Prostate gland (tissue), 2 donors: ENCODE measurements at regions not wholly inside any gene's neighbourhood (a gene's known extent, or its start where the extent isn't known, plus 50 kb on each side); places are given as distances from the start of the nearest gene placed in this dataset.

Source experiments
- DNase-seq: peaks from one replicate; pipeline ENCODE4 v3.0.0-alpha.2; 2019; ENCODE audit warnings: low spot score
- H3K27ac ChIP-seq, 2 donors: fragments of 200-600 bp; sonication (generic); 2 replicates each; pipeline ENCODE4 v1.5.1; 2017 to 2019
- H3K27me3 ChIP-seq: fragments of 200-600 bp; sonication (generic); replicated peaks from 2 replicates; pipeline ENCODE4 v1.5.1; 2019; ENCODE audit not compliant: insufficient read depth
- H3K36me3 ChIP-seq, 2 donors: fragments of 200-600 bp; sonication (generic); 1 replicate in 1 of 2; 2 replicates in 1 of 2; pipeline versions ENCODE4 v1.5.1 to v1.8.1; 2017 to 2019
- H3K4me1 ChIP-seq: fragments of 200-600 bp; sonication (generic); replicated peaks from 2 replicates; pipeline ENCODE4 v1.5.1; 2019
- H3K4me3 ChIP-seq, 2 donors: fragments of 200-600 bp; sonication (generic); 2 replicates each; pipeline ENCODE4 v1.5.1; 2017 to 2019
- H3K9me3 ChIP-seq: fragments of 200-600 bp; sonication (generic); 2 replicates; pipeline ENCODE4 v1.5.1; 2017
- POLR2A ChIP-seq: fragments of 450-650 bp; IDR thresholded peaks from one replicate; pipeline ENCODE4 v1.6.1; 2016; ENCODE audit warnings: antibody characterized with exemption, mild to moderate bottlenecking
- POLR2AphosphoS5 ChIP-seq: sonication (generic); formaldehyde crosslinking; IDR thresholded peaks from one replicate; pipeline ENCODE4 v1.6.1; 2017; ENCODE audit warnings: antibody characterized with exemption
- WGBS: methylation state at CpG from one replicate; pipeline ENCODE4 v1.1.5; 2018; 5-methylcytosine and 5-hydroxymethylcytosine counted together
- intact Hi-C: fragments of 100-400 bp; cut with DNase I; formaldehyde crosslinking; loops from one replicate; pipeline ENCODE4 v1.14.2; 2022
- TF ChIP-seq, protein P1 (sequence below), 4 experiments: fragments of 200-600 bp in 2 of 4; fragments of 450-650 bp in 2 of 4; sonication (generic) in 2 of 4; IDR thresholded peaks; 1 replicate in 3 of 4; 2 replicates in 1 of 4; pipeline ENCODE4 v1.5.1; 2016 to 2019; ENCODE audit warnings: antibody characterized with exemption in 4 of 4, mild to moderate bottlenecking in 2 of 4, moderate library complexity in 2 of 4

DNA sequence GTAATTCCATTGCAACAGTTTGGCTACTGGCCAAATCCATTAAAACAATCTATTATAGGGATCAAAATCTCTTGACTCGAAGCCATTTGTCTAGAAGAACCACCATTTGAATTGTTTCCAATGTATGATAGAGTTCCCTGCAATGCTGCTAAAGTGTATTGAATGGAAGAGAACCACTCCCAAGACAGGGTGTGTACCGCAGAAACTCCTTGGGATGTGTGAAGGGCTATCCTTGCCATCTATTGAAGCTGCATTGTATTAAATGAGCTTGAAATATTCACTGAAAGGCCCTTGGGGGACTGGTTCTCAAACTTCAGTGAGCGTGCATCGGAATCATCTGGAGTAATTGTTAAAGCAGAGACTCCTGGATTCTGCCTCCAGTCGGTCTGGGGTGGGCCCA is 260.4 kb upstream of the MEIS1 start:
- Histone ChIP-seq H3K4me3 (no peak overlapping the region), H3K4me1 (no peaks in the 10 kb centered on the region), H3K27me3 (no peaks in the 10 kb centered on the region), H3K27ac (no peak overlapping the region), H3K36me3 (no peaks in the 10 kb centered on the region), H3K9me3 (no peaks in the 10 kb centered on the region)
- WGBS: 85% methylated on average over 5 of the region's 5 CpGs
- TF ChIP-seq, protein P1, sequence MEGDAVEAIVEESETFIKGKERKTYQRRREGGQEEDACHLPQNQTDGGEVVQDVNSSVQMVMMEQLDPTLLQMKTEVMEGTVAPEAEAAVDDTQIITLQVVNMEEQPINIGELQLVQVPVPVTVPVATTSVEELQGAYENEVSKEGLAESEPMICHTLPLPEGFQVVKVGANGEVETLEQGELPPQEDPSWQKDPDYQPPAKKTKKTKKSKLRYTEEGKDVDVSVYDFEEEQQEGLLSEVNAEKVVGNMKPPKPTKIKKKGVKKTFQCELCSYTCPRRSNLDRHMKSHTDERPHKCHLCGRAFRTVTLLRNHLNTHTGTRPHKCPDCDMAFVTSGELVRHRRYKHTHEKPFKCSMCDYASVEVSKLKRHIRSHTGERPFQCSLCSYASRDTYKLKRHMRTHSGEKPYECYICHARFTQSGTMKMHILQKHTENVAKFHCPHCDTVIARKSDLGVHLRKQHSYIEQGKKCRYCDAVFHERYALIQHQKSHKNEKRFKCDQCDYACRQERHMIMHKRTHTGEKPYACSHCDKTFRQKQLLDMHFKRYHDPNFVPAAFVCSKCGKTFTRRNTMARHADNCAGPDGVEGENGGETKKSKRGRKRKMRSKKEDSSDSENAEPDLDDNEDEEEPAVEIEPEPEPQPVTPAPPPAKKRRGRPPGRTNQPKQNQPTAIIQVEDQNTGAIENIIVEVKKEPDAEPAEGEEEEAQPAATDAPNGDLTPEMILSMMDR (IDR thresholded peaks at IDR 0.05): no peak
- TF ChIP-seq POLR2A (no peak), POLR2AphosphoS5 (no peak)
- DNase-seq: no peak
- intact Hi-C loops: no loop called here

DNA sequence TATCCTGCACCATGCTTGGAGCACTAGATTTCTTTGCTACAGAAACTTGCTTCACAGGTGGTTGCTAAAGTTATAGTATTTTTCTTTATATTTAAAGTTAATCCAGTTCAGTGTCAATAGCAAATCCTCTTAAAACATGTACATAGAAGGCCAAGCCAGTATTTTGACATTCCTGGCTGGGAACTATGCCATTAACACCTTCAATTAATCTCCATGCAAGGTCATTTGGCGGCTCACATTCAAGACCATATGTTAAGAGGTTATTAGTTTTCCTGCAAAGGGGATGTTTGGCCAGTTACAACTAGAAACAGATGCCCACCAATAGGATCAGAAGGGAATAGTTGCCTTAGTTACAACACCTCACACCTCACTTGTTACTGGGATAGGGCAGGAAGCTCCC is 261.3 kb upstream of the MEIS1 start:
- Histone ChIP-seq H3K4me3 (no peak overlapping the region), H3K36me3 (no peaks in the 10 kb centered on the region), H3K27me3 (no peaks in the 10 kb centered on the region), H3K9me3 (no peaks in the 10 kb centered on the region), H3K27ac (no peak overlapping the region), H3K4me1 (no peaks in the 10 kb centered on the region)
- 72% methylated on average over 1 of the region's 1 CpG for WGBS
- DNase-seq: no peak
- TF ChIP-seq POLR2AphosphoS5 (no peak), POLR2A (no peak)
- TF ChIP-seq, protein P1 (IDR thresholded peaks at IDR 0.05): no peak
- intact Hi-C loops: no loop called here

DNA sequence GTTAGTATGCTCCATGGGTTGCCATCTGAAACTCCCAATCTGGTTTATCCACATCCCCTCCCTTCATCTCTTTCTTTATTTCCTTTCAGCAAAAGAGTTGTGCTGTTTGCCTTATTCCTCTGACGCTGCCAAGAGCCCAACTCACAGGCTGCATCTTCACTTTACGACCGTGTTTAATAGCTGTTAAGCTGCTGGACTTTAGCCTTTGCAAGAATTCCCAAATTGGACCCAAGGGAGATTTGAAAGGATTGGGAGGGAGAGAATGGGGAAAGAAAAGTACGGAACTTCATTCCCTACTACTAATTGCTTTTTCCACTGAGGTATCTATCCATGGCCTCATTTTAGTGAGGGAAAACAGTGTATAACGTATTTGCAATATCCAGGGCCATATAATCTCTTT is 263.4 kb upstream of the MEIS1 start:
- 39% methylated on average over 5 of the region's 5 CpGs for WGBS
- Histone ChIP-seq H3K36me3 (no peaks in the 10 kb centered on the region), H3K4me1 (no peaks in the 10 kb centered on the region), H3K9me3 (no peaks in the 10 kb centered on the region), H3K27ac (no peak overlapping the region), H3K27me3 (no peaks in the 10 kb centered on the region), H3K4me3 (no peak overlapping the region)
- intact Hi-C loops: no loop called here
- DNase-seq: peak; percentile 26
- TF ChIP-seq POLR2A (no peak), POLR2AphosphoS5 (peak; percentile 34)
- TF ChIP-seq, protein P1 (IDR thresholded peaks at IDR 0.05): no peak

DNA sequence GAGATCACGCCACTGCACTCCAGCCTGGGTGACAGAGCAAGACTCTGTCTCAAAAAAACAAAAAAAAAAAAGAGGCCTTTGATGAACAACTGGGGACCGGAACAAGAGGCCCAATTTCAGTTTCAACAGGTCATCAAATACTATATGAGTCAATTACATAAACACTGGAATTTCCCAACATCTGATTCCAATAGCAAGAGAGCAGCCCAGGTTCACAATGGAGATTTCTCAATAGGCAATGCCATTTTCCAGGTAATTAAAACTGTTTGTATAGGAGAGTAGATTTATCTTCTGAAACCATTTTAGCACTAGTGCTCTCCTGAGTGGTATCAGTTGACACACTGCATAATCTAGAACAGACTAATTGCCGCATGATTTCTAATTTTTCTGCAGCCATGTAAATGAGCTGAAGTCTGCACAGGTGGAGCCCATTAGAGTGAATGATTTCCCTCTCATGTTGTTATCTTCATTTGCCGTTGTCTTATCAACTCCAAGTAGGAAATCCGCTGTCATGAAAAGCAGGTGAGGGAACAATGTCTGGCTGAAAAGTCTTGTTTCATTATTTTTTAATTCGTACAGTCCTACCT is 264.1 kb upstream of the MEIS1 start:
- no peaks in the 10 kb centered on the region for H3K36me3 ChIP-seq
- DNase-seq: no peak

DNA sequence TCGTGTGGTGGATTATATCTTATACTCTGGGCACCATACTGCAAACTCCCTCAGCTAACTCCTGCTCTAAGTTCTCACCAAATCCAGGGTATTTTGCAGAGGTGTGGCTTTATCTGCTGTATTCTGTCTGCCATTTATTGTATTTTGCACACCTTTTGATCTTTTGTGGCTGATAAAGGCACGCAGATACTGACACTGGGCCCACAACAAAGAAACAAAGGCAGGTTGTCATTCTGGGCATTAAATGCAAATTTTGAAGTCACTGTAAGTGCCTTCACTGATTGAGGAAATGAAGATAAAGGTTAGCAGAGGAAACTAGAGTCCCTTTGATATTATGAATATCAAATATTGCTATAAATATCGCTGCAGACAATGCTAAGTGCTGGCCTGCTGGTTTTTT is 265.8 kb upstream of the MEIS1 start:
- no peaks in the 10 kb centered on the region for H3K27me3 ChIP-seq
- no peaks in the 10 kb centered on the region for H3K9me3 ChIP-seq
- no peaks in the 10 kb centered on the region for H3K36me3 ChIP-seq
- 71% methylated on average over 3 of the region's 3 CpGs for WGBS
- no peak for DNase-seq
- no peak overlapping the region for H3K4me3 ChIP-seq
- no peak for TF ChIP-seq POLR2AphosphoS5
- no peak for TF ChIP-seq POLR2A
- TF ChIP-seq, protein P1 (IDR thresholded peaks at IDR 0.05): no peak
- no peak overlapping the region for H3K27ac ChIP-seq
- H3K4me1 ChIP-seq: no peaks in the 10 kb centered on the region
- intact Hi-C loops: no loop called here

More for the DNA sequence above, 264.1 kb upstream of the MEIS1 start:
- Histone ChIP-seq H3K9me3 (no peaks in the 10 kb centered on the region), H3K27ac (no peak overlapping the region), H3K4me3 (no peak overlapping the region), H3K4me1 (no peaks in the 10 kb centered on the region), H3K27me3 (no peaks in the 10 kb centered on the region)
- 82% methylated on average over 6 of the region's 6 CpGs for WGBS
- TF ChIP-seq POLR2AphosphoS5 (no peak), POLR2A (no peak)
- TF ChIP-seq, protein P1 (IDR thresholded peaks at IDR 0.05): no peak
- intact Hi-C loops: no loop called here
